ENCODE measurements at regions not wholly inside any gene's neighbourhood (a gene's known extent, or its start where the extent isn't known, plus 50 kb on each side); places are given as distances from the start of the nearest gene placed in this dataset.

DNA sequence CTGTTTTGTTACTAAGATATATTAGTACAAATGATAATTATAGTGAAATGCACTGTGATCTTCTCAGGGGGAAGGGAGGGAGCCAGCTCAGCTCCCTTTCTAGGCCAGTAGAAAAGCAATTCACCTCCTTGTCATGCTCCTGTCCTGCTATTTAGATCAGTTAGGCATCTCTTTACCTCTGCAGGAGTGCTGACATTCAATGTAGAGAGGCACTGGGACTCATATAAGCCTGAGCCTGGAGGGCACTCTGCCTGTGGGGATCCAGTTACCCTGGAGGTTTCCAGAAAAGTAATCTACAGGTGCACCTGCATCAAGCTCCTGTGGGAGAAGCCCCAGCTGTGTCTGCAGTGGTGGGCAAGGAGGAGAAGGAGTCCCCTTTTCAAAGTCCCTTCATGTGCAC is 277.0 kb downstream of the CPS1 start:
- Histone ChIP-seq H3K4me3 (replicated peaks in 1 of 2; ENCODE audit: low read depth in 1 of 2, low read length in 2 of 2) (no peak overlapping the region), H3K4me1 (ENCODE audit: control insufficient read depth in 1 of 2, insufficient read depth in 2 of 2, low read length in 2 of 2) (no peaks in the 10 kb centered on the region), H2AFZ (ENCODE audit: low read depth, low read length, poor library complexity, severe bottlenecking) (no peak overlapping the region), H4K20me1 (ENCODE audit: insufficient read depth) (no peaks in the 10 kb centered on the region), H3K4me2 (ENCODE audit: low read length) (no peak overlapping the region), H3K79me2 (ENCODE audit: insufficient read depth, low read length) (no peaks in the 10 kb centered on the region), H3K9me3 (ENCODE audit: control insufficient read depth in 1 of 2, insufficient read depth in 1 of 2, low read depth in 1 of 2, low read length in 2 of 2) (no peaks in the 10 kb centered on the region), H3K9me2 (ENCODE audit: insufficient read depth) (no peaks in the 10 kb centered on the region), H3K27ac (ENCODE audit: low read depth, low read length) (no peak overlapping the region), H3K27me3 (ENCODE audit: insufficient read depth, low read length) (no peaks in the 10 kb centered on the region), H3K9ac (ENCODE audit: low read length) (no peak overlapping the region), H3K36me3 (ENCODE audit: control insufficient read depth in 1 of 2, insufficient read depth in 2 of 2, low read length in 2 of 2) (no peaks in the 10 kb centered on the region)
- TF ChIP-seq SIN3A (IDR thresholded peaks at IDR 0.05; ENCODE audit: low read depth) (no peak), YY1 (IDR thresholded peaks at IDR 0.05; ENCODE audit: extremely low read depth, insufficient replicate concordance, low read depth, low read length) (no peak), ATF3 (IDR thresholded peaks at IDR 0.05) (no peak), EGR1 (IDR thresholded peaks at IDR 0.05; ENCODE audit: low read depth) (no peak), RAD21 (IDR thresholded peaks at IDR 0.05; ENCODE audit: low read depth) (no peak), CEBPB (IDR thresholded peaks at IDR 0.05; ENCODE audit: low read depth) (no peak), JUND (IDR thresholded peaks at IDR 0.05) (no peak), CBX3 (IDR thresholded peaks at IDR 0.05; ENCODE audit: low read depth) (no peak), FOSL1 (IDR thresholded peaks at IDR 0.05; ENCODE audit: low read depth) (no peak), CTCF (IDR thresholded peaks at IDR 0.05 in 2 of 3, conservative IDR thresholded peaks at IDR 0.05 in 1 of 3; ENCODE audit: borderline replicate concordance in 1 of 3, insufficient read depth in 1 of 3, low read depth in 2 of 3, low read length in 2 of 3) (no peak), POLR2A (IDR thresholded peaks at IDR 0.05; ENCODE audit: borderline replicate concordance, extremely low read depth, insufficient read depth, insufficient read length) (no peak), ZNF274 (IDR thresholded peaks at IDR 0.05; ENCODE audit: low read depth, low read length) (no peak), ZFX (IDR thresholded peaks at IDR 0.05) (no peak), SP1 (IDR thresholded peaks at IDR 0.05; ENCODE audit: low read depth) (no peak)
- TF ChIP-seq, protein P1, sequence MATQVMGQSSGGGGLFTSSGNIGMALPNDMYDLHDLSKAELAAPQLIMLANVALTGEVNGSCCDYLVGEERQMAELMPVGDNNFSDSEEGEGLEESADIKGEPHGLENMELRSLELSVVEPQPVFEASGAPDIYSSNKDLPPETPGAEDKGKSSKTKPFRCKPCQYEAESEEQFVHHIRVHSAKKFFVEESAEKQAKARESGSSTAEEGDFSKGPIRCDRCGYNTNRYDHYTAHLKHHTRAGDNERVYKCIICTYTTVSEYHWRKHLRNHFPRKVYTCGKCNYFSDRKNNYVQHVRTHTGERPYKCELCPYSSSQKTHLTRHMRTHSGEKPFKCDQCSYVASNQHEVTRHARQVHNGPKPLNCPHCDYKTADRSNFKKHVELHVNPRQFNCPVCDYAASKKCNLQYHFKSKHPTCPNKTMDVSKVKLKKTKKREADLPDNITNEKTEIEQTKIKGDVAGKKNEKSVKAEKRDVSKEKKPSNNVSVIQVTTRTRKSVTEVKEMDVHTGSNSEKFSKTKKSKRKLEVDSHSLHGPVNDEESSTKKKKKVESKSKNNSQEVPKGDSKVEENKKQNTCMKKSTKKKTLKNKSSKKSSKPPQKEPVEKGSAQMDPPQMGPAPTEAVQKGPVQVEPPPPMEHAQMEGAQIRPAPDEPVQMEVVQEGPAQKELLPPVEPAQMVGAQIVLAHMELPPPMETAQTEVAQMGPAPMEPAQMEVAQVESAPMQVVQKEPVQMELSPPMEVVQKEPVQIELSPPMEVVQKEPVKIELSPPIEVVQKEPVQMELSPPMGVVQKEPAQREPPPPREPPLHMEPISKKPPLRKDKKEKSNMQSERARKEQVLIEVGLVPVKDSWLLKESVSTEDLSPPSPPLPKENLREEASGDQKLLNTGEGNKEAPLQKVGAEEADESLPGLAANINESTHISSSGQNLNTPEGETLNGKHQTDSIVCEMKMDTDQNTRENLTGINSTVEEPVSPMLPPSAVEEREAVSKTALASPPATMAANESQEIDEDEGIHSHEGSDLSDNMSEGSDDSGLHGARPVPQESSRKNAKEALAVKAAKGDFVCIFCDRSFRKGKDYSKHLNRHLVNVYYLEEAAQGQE (IDR thresholded peaks at IDR 0.05; ENCODE audit: low read depth) = no peak
- intact Hi-C loops (cut with micrococcal nuclease) = loop anchor here (10.0 kb wide), 1 partner anchor 361 kb away; no protein-coding TSS in a partner anchor
- DNase-seq (ENCODE audit: low read depth, low spot score) (no peak), ATAC-seq (no peak)
- ChIA-PET POLR2A (no interaction called here), RAD21 (ENCODE audit: low non-redundant PET in 1 of 2, low total read pairs in 2 of 2, uncharacterized antibody in 2 of 2, unreplicated experiment in 2 of 2) (no interaction called here), CTCF (no interaction called here)
- no TSS peak for BruUV-seq (replicated peaks)

Measured in HCT116 (cell line).